Epithelial cell of proximal tubule (primary cell): ENCODE measurements at regions not wholly inside any gene's neighbourhood (a gene's known extent, or its start where the extent isn't known, plus 50 kb on each side); places are given as distances from the start of the nearest gene placed in this dataset.

ENCODE experiments used
- DNase-seq: peaks from one replicate; pipeline ENCODE4 v3.0.0-alpha.2; 2011; ENCODE audit warnings: low read depth
- H3K4me3 ChIP-seq: 2 replicates; pipeline ENCODE4 v1.5.1; 2011; ENCODE audit warnings: low read depth, mild to moderate bottlenecking, low read length
- CTCF ChIP-seq: conservative IDR thresholded peaks from 2 replicates; pipeline ENCODE4 v1.5.1; 2012; ENCODE audit warnings: low read depth, mild to moderate bottlenecking, low read length

DNA sequence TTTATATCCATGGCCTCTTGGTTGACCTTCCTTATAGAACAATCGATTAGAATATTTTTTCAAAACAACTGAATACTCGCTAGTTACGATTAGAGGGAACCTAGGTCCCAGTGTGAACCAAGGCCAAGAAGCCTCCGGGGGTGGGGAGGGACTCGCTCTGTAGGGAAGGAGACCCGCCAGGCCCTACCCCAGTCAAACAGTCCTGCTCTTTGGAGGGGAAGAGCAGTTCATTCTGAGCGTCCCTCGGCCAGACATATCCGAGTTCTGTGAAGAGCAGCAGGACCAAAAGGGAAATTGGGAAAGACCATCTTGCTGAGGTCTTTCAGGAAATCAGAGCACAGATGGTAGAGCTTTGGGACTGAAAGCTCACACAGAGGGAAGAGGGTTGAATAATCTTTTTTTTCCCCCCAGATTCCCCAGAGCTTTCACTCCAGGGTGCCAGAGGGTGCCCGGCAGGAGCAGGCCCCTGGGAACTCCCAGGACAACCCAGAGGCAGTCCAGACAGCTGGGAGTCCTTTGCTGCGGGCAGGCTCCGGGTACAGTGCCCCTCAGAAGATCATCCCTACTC lies 137.2 kb upstream of the HES1 start:
- H3K4me3 ChIP-seq = no peak overlapping the region
- no peak for DNase-seq
- no peak for TF ChIP-seq CTCF

GRCh38 chr3:194000100-194000499 lies 135.8 kb upstream of the HES1 start:
- DNase-seq = no peak
- TF ChIP-seq CTCF = no peak
- no peak overlapping the region for H3K4me3 ChIP-seq

DNA sequence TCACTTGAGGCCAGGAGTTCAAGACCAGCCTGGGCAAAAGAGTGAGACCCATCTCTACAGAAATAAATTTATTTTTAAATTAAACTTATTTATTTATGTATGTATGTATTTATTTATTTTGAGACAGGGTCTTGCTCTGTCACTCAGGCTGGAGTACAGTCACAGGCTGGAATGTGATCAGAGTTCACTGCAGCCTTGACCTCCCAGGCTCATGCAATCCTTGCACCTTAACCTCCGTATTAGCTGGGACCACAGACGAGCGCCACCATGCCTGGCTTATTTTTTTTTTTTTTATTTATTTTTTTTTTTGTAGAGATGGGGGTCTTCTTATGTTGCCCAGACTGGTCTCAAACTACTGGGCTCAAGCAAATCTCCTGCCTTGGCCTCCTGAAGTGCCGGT lies 135.2 kb upstream of the HES1 start:
- no peak for DNase-seq
- no peak for TF ChIP-seq CTCF
- no peak overlapping the region for H3K4me3 ChIP-seq

DNA sequence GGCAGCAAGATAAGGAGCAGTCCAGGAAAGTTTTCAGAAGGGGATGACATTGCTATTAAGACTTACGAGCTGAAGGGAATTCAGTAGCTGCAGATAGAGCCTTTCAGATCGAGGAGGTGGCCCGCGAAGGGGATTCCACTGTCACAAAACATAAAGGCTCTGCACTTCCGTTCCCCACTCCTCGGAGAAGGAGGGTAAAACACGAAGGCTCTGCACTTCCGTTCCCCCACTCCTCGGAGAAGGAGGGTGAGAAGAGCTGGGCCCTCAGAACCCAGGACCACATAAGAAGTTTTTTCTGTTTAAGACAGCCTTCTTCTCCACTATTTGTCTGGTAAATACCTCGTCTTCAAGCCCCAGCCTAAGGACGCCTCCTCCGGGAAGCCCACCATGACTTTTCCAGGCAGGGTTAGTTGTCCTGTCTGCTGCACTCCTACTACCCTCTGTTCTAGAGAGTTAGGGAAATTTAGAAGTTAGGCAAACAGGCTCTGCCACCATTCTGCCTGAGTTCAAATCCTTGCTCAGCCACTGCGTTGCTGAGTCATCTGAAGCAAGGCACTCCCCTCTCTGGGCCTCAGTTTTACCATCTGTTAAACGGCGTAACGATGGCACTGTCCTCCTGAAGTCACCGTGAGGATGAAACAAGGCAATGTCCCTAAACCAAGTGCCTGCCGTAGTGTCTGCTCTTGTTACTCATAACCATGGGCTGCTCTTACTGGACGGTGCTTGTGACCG lies 134.1 kb upstream of the HES1 start:
- no peak for TF ChIP-seq CTCF

DNA sequence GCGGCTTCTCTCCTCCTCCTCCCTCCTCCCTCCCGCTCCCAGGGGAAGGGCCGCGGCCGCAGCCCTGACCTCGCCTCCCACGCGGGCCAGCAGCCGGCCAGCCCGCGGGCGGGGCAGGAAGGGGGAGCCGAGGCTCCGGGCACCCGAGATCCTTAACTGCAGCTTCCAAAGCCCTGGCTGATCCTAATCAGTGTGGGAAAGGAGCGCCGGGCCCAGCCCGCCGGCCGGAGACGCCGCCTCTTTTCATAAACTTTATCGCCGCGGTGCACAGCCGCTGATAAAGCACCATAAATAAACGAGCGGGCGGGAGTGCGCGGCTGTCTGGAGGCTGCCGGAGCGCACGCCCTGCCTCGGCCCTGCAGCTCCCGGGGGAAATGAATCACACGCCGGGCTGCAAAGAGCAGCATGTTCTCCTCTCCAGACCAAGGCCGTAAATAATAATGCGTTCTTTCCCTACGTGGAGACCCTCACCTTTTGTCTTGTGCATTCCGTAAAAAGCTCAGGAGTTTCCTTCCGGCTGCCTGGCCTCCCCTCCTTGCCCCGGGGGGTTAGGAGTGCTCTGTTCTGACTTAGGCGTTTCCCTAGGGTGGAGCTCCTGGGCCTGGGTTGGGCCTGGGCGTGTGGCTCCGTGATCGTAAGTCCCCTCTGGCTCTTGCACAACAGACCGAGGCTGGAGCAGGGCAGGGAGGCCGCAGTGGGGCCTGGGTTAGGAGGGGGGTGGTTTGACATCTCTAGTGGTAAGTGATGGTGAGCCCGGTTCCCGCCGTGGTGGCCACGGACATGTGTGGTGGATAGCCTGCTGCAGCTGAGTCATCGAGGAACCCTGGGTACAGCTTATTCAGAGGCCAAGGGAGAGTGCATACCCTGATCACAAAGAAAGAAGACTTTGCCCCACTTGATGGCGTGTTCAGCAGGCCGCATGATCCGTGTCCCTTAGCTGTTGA lies 132.6 kb upstream of the HES1 start:
- H3K4me3 ChIP-seq = peak overlapping the region; percentile 56
- DNase-seq = peak; percentile 58
- TF ChIP-seq CTCF = no peak

More for the DNA sequence above, 134.1 kb upstream of the HES1 start:
- DNase-seq = no peak
- no peak overlapping the region for H3K4me3 ChIP-seq

DNA sequence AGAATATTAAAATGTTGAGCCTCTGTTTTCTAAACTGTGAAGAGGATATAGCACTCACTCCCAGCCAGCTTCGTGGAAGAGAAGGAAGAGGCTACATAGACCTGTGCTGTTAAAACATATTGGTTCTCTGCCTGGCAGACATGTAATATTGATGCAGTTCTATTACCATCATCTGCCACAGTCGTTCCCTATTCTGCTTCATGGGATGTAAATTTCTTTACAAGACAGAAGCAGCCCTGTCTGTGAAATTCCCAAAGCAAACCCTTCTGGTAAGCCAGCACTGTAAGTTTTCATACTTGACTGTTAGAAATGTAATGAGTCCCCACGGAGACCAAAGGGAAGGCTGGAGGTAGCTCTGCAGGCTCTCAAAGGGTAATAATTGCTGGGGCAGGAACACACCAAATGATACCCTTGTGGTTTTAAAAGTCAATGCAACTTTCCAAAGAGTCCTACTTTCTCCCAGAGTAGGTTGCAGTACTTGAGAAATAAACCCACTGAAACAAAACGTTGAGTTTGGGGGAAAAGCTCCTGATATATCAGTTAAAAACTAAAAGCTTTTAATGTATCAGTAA lies 129.9 kb upstream of the HES1 start:
- no peak overlapping the region for H3K4me3 ChIP-seq
- DNase-seq = no peak
- no peak for TF ChIP-seq CTCF
